ENCODE measurements at regions not wholly inside any gene's neighbourhood (a gene's known extent, or its start where the extent isn't known, plus 50 kb on each side); places are given as distances from the start of the nearest gene placed in this dataset.

DNA sequence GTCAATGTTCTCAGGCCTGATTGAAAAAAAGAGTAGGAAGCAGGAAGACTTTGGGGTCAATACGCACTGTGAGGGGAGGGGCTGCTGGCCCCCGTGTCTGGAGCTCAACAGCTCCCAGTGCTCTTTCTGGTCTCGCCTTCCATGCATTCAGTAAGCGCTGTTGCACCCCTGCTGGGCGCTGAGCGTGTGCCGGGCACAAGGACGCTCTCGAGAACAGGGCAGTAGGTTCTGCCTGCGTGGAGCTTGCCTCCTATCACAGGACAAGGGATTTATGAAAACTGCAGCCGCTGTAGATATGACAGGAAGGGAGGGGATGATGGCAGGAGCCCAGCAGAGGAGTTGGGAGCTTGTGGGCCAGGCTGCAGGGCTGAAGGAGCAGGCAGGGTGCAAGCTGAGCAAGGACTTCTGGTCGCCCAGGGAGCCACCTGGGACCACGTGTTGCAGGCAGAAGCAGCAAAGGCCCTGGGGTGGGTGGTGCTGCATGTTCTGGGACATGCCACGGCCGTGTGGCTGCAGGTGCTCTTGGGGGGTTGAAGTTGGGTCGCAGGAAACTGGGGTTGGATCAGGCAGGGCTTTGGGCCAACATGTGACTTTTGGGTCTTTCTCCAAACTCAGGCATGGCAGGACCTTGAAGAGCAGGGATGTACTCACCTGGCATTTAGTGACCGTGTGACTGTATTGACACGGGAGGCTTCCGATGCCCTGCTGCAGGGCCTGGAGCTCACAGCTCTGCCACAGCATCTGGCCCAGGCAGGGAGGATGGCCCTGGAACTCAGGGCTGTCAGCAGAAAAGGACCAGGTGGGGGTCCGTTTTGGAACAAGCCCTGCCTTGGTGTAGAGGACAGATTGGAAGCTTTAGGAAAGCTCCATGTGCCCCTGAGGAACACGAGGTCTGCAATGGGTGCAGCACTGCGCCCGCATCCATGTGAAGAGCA is 97.9 kb downstream of the CPZ start:
- TF ChIP-seq CTCF (IDR thresholded peaks at IDR 0.05): no peak
- no peak for TF ChIP-seq ZFX (IDR thresholded peaks at IDR 0.05; ENCODE audit: borderline replicate concordance)
